ENCODE measurements at regions not wholly inside any gene's neighbourhood (a gene's known extent, or its start where the extent isn't known, plus 50 kb on each side); places are given as distances from the start of the nearest gene placed in this dataset.

GRCh38 chr2:12278217-12278750 lies 438.5 kb upstream of the TRIB2 start:
- TF ChIP-seq ZNF274 (IDR thresholded peaks at IDR 0.05; ENCODE audit: low read depth, low read length): no peak
- no peak for TF ChIP-seq CTCF (IDR thresholded peaks at IDR 0.05 in 2 of 3, conservative IDR thresholded peaks at IDR 0.05 in 1 of 3; ENCODE audit: borderline replicate concordance in 1 of 3, insufficient read depth in 1 of 3, low read depth in 2 of 3, low read length in 2 of 3)
- no peak for TF ChIP-seq TCF7L2 (IDR thresholded peaks at IDR 0.05; ENCODE audit: borderline replicate concordance, extremely low read depth, insufficient read depth, insufficient read length)
